H9 (cell line): ENCODE measurements at regions not wholly inside any gene's neighbourhood (a gene's known extent, or its start where the extent isn't known, plus 50 kb on each side); places are given as distances from the start of the nearest gene placed in this dataset.

Experiments used
- DNase-seq: peaks from one replicate; pipeline ENCODE4 v3.0.0-alpha.2; 2017
- H2AFZ ChIP-seq: one replicate; pipeline ENCODE4 v1.6.1; 2013; ENCODE audit warnings: mild to moderate bottlenecking, low read length, control low read depth, moderate library complexity
- H2AK5ac ChIP-seq: 2 replicates; pipeline ENCODE4 v1.6.1; 2013; ENCODE audit warnings: low read length, control low read depth, mixed read lengths; ENCODE audit not compliant: insufficient read length
- H2BK120ac ChIP-seq: one replicate; pipeline ENCODE4 v1.6.1; 2013; ENCODE audit warnings: low read depth, mild to moderate bottlenecking, low read length, control low read depth, inconsistent platforms; ENCODE audit not compliant: poor library complexity, severe bottlenecking
- H2BK12ac ChIP-seq: 2 replicates; pipeline ENCODE4 v1.6.1; 2013; ENCODE audit warnings: low read length, control low read depth, mixed read lengths, low read depth; ENCODE audit not compliant: insufficient read length
- H2BK15ac ChIP-seq: 2 replicates; pipeline ENCODE4 v1.6.1; 2013; ENCODE audit warnings: low read depth, low read length, control low read depth
- H2BK20ac ChIP-seq: one replicate; pipeline ENCODE4 v1.6.1; 2013; ENCODE audit warnings: low read depth, mild to moderate bottlenecking, low read length, control low read depth, inconsistent platforms; ENCODE audit not compliant: poor library complexity, severe bottlenecking
- H2BK5ac ChIP-seq: 2 replicates; pipeline ENCODE4 v1.6.1; 2013; ENCODE audit warnings: low read length, control low read depth, mixed read lengths; ENCODE audit not compliant: insufficient read length
- H3K14ac ChIP-seq: 2 replicates; pipeline ENCODE4 v1.6.1; 2013; ENCODE audit warnings: low read length, control low read depth; ENCODE audit not compliant: insufficient read depth
- H3K18ac ChIP-seq: 2 replicates; pipeline ENCODE4 v1.6.1; 2013; ENCODE audit warnings: low read depth, mild to moderate bottlenecking, mixed read lengths, low read length, control low read depth; ENCODE audit not compliant: insufficient read length
- H3K23ac ChIP-seq: 2 replicates; pipeline ENCODE4 v1.6.1; 2013; ENCODE audit warnings: low read length, control low read depth, mixed read lengths, low read depth; ENCODE audit not compliant: insufficient read length
- H3K23me2 ChIP-seq: 2 replicates; pipeline ENCODE4 v1.6.1; 2013; ENCODE audit warnings: low read depth, mild to moderate bottlenecking, mixed read lengths, low read length, control low read depth; ENCODE audit not compliant: insufficient read length, poor library complexity, severe bottlenecking
- H3K27ac ChIP-seq: 2 replicates; pipeline ENCODE4 v1.5.1; 2013; ENCODE audit warnings: low read length, control low read depth, mixed read lengths, low read depth; ENCODE audit not compliant: insufficient read length
- H3K27me3 ChIP-seq: 2 replicates; pipeline ENCODE4 v1.6.1; 2013; ENCODE audit warnings: low read length, control low read depth, inconsistent platforms; ENCODE audit not compliant: insufficient read depth
- H3K4ac ChIP-seq: 2 replicates; pipeline ENCODE4 v1.6.1; 2013; ENCODE audit warnings: low read depth, mild to moderate bottlenecking, control low read depth, inconsistent platforms, low read length, moderate library complexity
- H3K4me1 ChIP-seq: 2 replicates; pipeline ENCODE4 v1.6.1; 2013; ENCODE audit warnings: low read length, control low read depth, inconsistent platforms; ENCODE audit not compliant: insufficient read depth
- H3K4me2 ChIP-seq: 2 replicates; pipeline ENCODE4 v1.6.1; 2013; ENCODE audit warnings: low read length, control low read depth, mixed read lengths; ENCODE audit not compliant: insufficient read length, insufficient read depth
- H3K56ac ChIP-seq: 2 replicates; pipeline ENCODE4 v1.6.1; 2013; ENCODE audit warnings: low read depth, mild to moderate bottlenecking, mixed read lengths, low read length, control low read depth; ENCODE audit not compliant: insufficient read length
- H3K79me1 ChIP-seq: 2 replicates; pipeline ENCODE4 v1.6.1; 2013; ENCODE audit warnings: low read depth, mild to moderate bottlenecking, moderate library complexity, low read length, control low read depth, inconsistent platforms; ENCODE audit not compliant: insufficient read depth, poor library complexity, severe bottlenecking
- H3K79me2 ChIP-seq: 2 replicates; pipeline ENCODE4 v1.6.1; 2013; ENCODE audit warnings: low read length, control low read depth, inconsistent platforms; ENCODE audit not compliant: insufficient read depth
- H3K9ac ChIP-seq: 2 replicates; pipeline ENCODE4 v1.6.1; 2013; ENCODE audit warnings: low read length, control low read depth, mixed read lengths; ENCODE audit not compliant: insufficient read length; ENCODE audit errors: extremely low read depth
- H3K9me3 ChIP-seq: one replicate; pipeline ENCODE4 v1.6.1; 2013; ENCODE audit warnings: low read depth, low read length, inconsistent platforms; ENCODE audit not compliant: control insufficient read depth
- H3T11ph ChIP-seq: one replicate; pipeline ENCODE4 v1.6.1; 2013; ENCODE audit warnings: mild to moderate bottlenecking, low read length, control low read depth, inconsistent platforms
- H4K20me1 ChIP-seq: one replicate; pipeline ENCODE4 v1.6.1; 2013; ENCODE audit not compliant: control insufficient read depth, insufficient read length, insufficient read depth
- H4K5ac ChIP-seq: 2 replicates; pipeline ENCODE4 v1.6.1; 2013; ENCODE audit warnings: low read depth, mild to moderate bottlenecking, mixed read lengths, low read length, control low read depth; ENCODE audit not compliant: insufficient read length
- H4K8ac ChIP-seq: replicated peaks from 2 replicates; pipeline ENCODE4 v1.6.1; 2013; ENCODE audit warnings: low read length, control low read depth, mixed read lengths, low read depth; ENCODE audit not compliant: insufficient read length
- H4K91ac ChIP-seq: 2 replicates; pipeline ENCODE4 v1.6.1; 2013; ENCODE audit warnings: low read depth, mild to moderate bottlenecking, moderate library complexity, mixed read lengths, low read length, control low read depth; ENCODE audit not compliant: insufficient read length
- H3K27ac Mint-ChIP-seq, 3 experiments: 2 replicates in 2 of 3; 3 replicates in 1 of 3; pipeline ENCODE4 v1.8.0; 2020 to 2021; ENCODE audit warnings: mixed read lengths in 3 of 3, mild to moderate bottlenecking in 1 of 3, moderate library complexity in 1 of 3
- H3K27me3 Mint-ChIP-seq: 2 replicates; pipeline ENCODE4 v1.8.0; 2021; ENCODE audit warnings: low read depth, mild to moderate bottlenecking, moderate library complexity, mixed read lengths
- H3K36me3 Mint-ChIP-seq, 3 experiments: 2 replicates in 2 of 3; 3 replicates in 1 of 3; pipeline ENCODE4 v1.8.0; 2020 to 2021; ENCODE audit warnings: low read depth in 3 of 3, mixed read lengths in 3 of 3; ENCODE audit not compliant: insufficient read depth in 1 of 3
- H3K4me1 Mint-ChIP-seq, 2 experiments: 2 replicates each; pipeline ENCODE4 v1.8.0; 2020; ENCODE audit warnings: mixed read lengths in 2 of 2
- H3K4me3 Mint-ChIP-seq, 2 experiments: 2 replicates in 1 of 2; 3 replicates in 1 of 2; pipeline ENCODE4 v1.8.0; 2020 to 2021; ENCODE audit warnings: mild to moderate bottlenecking in 2 of 2, mixed read lengths in 2 of 2, moderate library complexity in 1 of 2
- H3K9me3 Mint-ChIP-seq, 2 experiments: 2 replicates in 1 of 2; 3 replicates in 1 of 2; pipeline ENCODE4 v1.8.0; 2020; ENCODE audit warnings: mild to moderate bottlenecking in 2 of 2, mixed read lengths in 2 of 2, moderate library complexity in 1 of 2
- CTCF ChIP-seq: fragments of 200-600 bp; sonication (generic); conservative IDR thresholded peaks from 3 replicates; pipeline ENCODE4 v1.8.0; 2021; ENCODE audit warnings: antibody characterized with exemption, mild to moderate bottlenecking

- Mint-ChIP-seq H3K4me3 (no peak overlapping the region), H3K4me1 (0 out of 4 replicates have a peak, but pooled peaks cover 0 to 2% of the 10 kb centered on the region in 2 experiments), H3K27ac (peak overlapping the region in 1 of 3 experiments; percentile 95; a peak in 1 of 7 replicates), H3K36me3 (no peaks in the 10 kb centered on the region), H3K9me3 (no peaks in the 10 kb centered on the region; a peak in 1 of 5 replicates), H3K27me3 (no peaks in the 10 kb centered on the region)
- Histone ChIP-seq H3K9ac (no peak overlapping the region), H3K27ac (no peak overlapping the region), H3K27me3 (no peaks in the 10 kb centered on the region), H3K4ac (no peak overlapping the region), H2BK20ac (no peak overlapping the region), H3K56ac (no peak overlapping the region), H3K23me2 (no peaks in the 10 kb centered on the region), H2BK5ac (no peak overlapping the region), H4K5ac (no peak overlapping the region), H2BK15ac (no peak overlapping the region), H3K4me2 (no peak overlapping the region), H3K79me2 (no peaks in the 10 kb centered on the region), H2AFZ (peak overlapping the region; percentile 69), H3K9me3 (no peaks in the 10 kb centered on the region), H3K4me1 (no peaks in the 10 kb centered on the region), H4K8ac (no peak overlapping the region), H3K14ac (no peak overlapping the region), H3K23ac (no peak overlapping the region), H2BK12ac (no peak overlapping the region), H2AK5ac (no peak overlapping the region), H4K91ac (no peak overlapping the region), H2BK120ac (no peak overlapping the region), H3T11ph (no peak overlapping the region), H4K20me1 (no peaks in the 10 kb centered on the region), H3K79me1 (no peaks in the 10 kb centered on the region), H3K18ac (no peak overlapping the region)
- TF ChIP-seq CTCF: peak; percentile 65
- no peak for DNase-seq
These were observed 547.2 kb upstream of the TMEFF2 start for GRCh38 chr2:192741889-192742288.
